SK-N-SH (cell line): ENCODE measurements at regions not wholly inside any gene's neighbourhood (a gene's known extent, or its start where the extent isn't known, plus 50 kb on each side); places are given as distances from the start of the nearest gene placed in this dataset.

Source experiments
- CTCF ChIA-PET: fragments of 300-600, 350-600 bp; formaldehyde crosslinking; extraction: SDS; loops from one replicate; lab custom pipeline; 2021; lab: Yijun Ruan, JAX
- POLR2A ChIA-PET: fragments of 350-600 bp; sonication (Branson Sonifier 250); formaldehyde crosslinking; extraction: SDS; loops from one replicate; lab custom pipeline; 2020; ENCODE audit warnings: antibody characterized with exemption, inconsistent platforms; lab: Yijun Ruan, JAX
- DNase-seq: peaks from one replicate; pipeline ENCODE4 v3.0.0; 2012
- H2AFZ ChIP-seq: fragments of 200-600 bp; sonication (generic); 2 replicates; pipeline ENCODE4 v1.8.1; 2016; ENCODE audit warnings: antibody characterized with exemption, mild to moderate bottlenecking, low read depth
- H3F3A ChIP-seq: fragments of 200-600 bp; sonication (generic); replicated peaks from 2 replicates; pipeline ENCODE3; 2016; ENCODE audit warnings: antibody characterized with exemption, mild to moderate bottlenecking; ENCODE audit not compliant: insufficient read depth
- H3K27ac ChIP-seq, 2 experiments: fragments of 200-500 bp in 1 of 2; fragments of 200-600 bp in 1 of 2; sonication (Bioruptor generic) in 1 of 2; sonication (generic), shearing (Covaris generic) in 1 of 2; 2 replicates each; pipeline versions ENCODE4 v1.5.1 to v1.6.1; 2014 to 2016; ENCODE audit warnings: low read depth in 2 of 2, inconsistent platforms in 1 of 2, low read length in 1 of 2, mild to moderate bottlenecking in 1 of 2, mixed read lengths in 1 of 2
- H3K27me3 ChIP-seq: fragments of 200-600 bp; sonication (generic), shearing (Covaris generic); 2 replicates; pipeline ENCODE4 v1.6.1; 2016; ENCODE audit warnings: mixed run types; ENCODE audit not compliant: insufficient read depth
- H3K36me3 ChIP-seq, 2 experiments: fragments of 200-500 bp in 1 of 2; fragments of 200-600 bp in 1 of 2; sonication (Bioruptor generic) in 1 of 2; sonication (generic) in 1 of 2; replicated peaks in 1 of 2; 2 replicates each; pipeline versions ENCODE3 to v1.5.1; 2014 to 2016; ENCODE audit warnings: low read length in 1 of 2, mild to moderate bottlenecking in 1 of 2; ENCODE audit not compliant: insufficient read depth in 2 of 2, control insufficient read depth in 1 of 2
- H3K4me1 ChIP-seq, 2 experiments: fragments of 200-500 bp in 1 of 2; fragments of 200-600 bp in 1 of 2; sonication (Bioruptor generic) in 1 of 2; sonication (generic), shearing (Covaris generic) in 1 of 2; 2 replicates each; pipeline versions ENCODE4 v1.5.1 to v1.6.1; 2014 to 2016; ENCODE audit warnings: low read depth in 1 of 2, low read length in 1 of 2, mixed run types in 1 of 2; ENCODE audit not compliant: insufficient read depth in 2 of 2, control insufficient read depth in 1 of 2
- H3K4me2 ChIP-seq: fragments of 200-600 bp; sonication (generic), shearing (Covaris generic); 2 replicates; pipeline ENCODE4 v1.6.1; 2017; ENCODE audit warnings: mixed run types
- H3K4me3 ChIP-seq, 2 experiments: fragments of 200-500 bp in 1 of 2; fragments of 200-600 bp in 1 of 2; sonication (Bioruptor generic) in 1 of 2; sonication (generic), shearing (Covaris generic) in 1 of 2; 2 replicates each; pipeline versions ENCODE4 v1.5.1 to v1.8.1; 2014 to 2016; ENCODE audit warnings: low read depth in 2 of 2, inconsistent platforms in 1 of 2, low read length in 1 of 2, mild to moderate bottlenecking in 1 of 2, mixed read lengths in 1 of 2, moderate library complexity in 1 of 2
- H3K79me2 ChIP-seq: fragments of 200-600 bp; sonication (generic); 2 replicates; pipeline ENCODE4 v1.8.1; 2017; ENCODE audit warnings: mild to moderate bottlenecking; ENCODE audit not compliant: insufficient read depth
- H3K9ac ChIP-seq: fragments of 200-600 bp; sonication (generic); 2 replicates; pipeline ENCODE4 v1.6.1; 2017; ENCODE audit warnings: mixed run types
- H3K9me2 ChIP-seq: fragments of 200-600 bp; sonication (generic); 2 replicates; pipeline ENCODE4 v1.6.1; 2017; ENCODE audit warnings: mixed run types
- H3K9me3 ChIP-seq: fragments of 200-600 bp; sonication (generic); 2 replicates; pipeline ENCODE4 v1.6.1; 2017; ENCODE audit warnings: mixed run types, mild to moderate bottlenecking, moderate library complexity
- H4K20me1 ChIP-seq: fragments of 200-600 bp; sonication (generic); 2 replicates; pipeline ENCODE4 v1.6.1; 2017; ENCODE audit warnings: mild to moderate bottlenecking, mixed run types; ENCODE audit not compliant: insufficient read depth
- CTCF ChIP-seq: fragments of 200-600 bp; sonication (generic); IDR thresholded peaks from 2 replicates; pipeline ENCODE4 v1.6.1; 2017; ENCODE audit warnings: antibody characterized with exemption, mild to moderate bottlenecking, moderate library complexity
- EZH2phosphoT487 ChIP-seq: fragments of 200-600 bp; sonication (generic); IDR thresholded peaks from 2 replicates; pipeline ENCODE4 v1.6.1; 2017; ENCODE audit warnings: low read depth, mixed run types, mild to moderate bottlenecking, antibody characterized with exemption, moderate library complexity, borderline replicate concordance
- FOSL2 ChIP-seq: IDR thresholded peaks from 2 replicates; pipeline ENCODE4 v1.4.0; 2012; ENCODE audit warnings: low read depth, mild to moderate bottlenecking, moderate library complexity, borderline replicate concordance
- FOXJ3 ChIP-seq: sonication (generic); formaldehyde crosslinking; IDR thresholded peaks from 2 replicates; pipeline ENCODE4 v1.5.1; 2020; ENCODE audit warnings: mild to moderate bottlenecking, missing genetic modification reagents
- FOXM1 ChIP-seq: IDR thresholded peaks from 2 replicates; pipeline ENCODE4 v1.4.0; 2012; ENCODE audit warnings: low read depth, mild to moderate bottlenecking
- GABPA ChIP-seq: IDR thresholded peaks from 2 replicates; pipeline ENCODE4 v1.4.0; 2012; ENCODE audit warnings: low read depth, mild to moderate bottlenecking
- JUND ChIP-seq: IDR thresholded peaks from 2 replicates; pipeline ENCODE4 v1.4.0; 2012
- MXI1 ChIP-seq: IDR thresholded peaks from 2 replicates; pipeline ENCODE4 v1.6.1; 2012; ENCODE audit warnings: mild to moderate bottlenecking, low read depth, low read length, improper control_type of control experiment
- NFIC ChIP-seq: IDR thresholded peaks from 2 replicates; pipeline ENCODE4 v1.4.0; 2012; ENCODE audit warnings: borderline replicate concordance
- NRF1 ChIP-seq: IDR thresholded peaks from 2 replicates; pipeline ENCODE4 v1.6.1; 2012; ENCODE audit warnings: low read depth, mild to moderate bottlenecking, low read length
- PBX3 ChIP-seq: IDR thresholded peaks from 2 replicates; pipeline ENCODE4; 2012
- RAD21 ChIP-seq: IDR thresholded peaks from 2 replicates; pipeline ENCODE4 v1.6.1; 2012; ENCODE audit warnings: mild to moderate bottlenecking, low read length
- RCOR1 ChIP-seq: fragments of 150-350 bp; IDR thresholded peaks from 2 replicates; pipeline ENCODE4 v1.6.1; 2017; ENCODE audit warnings: antibody characterized with exemption, low read length
- RFX5 ChIP-seq: IDR thresholded peaks from 2 replicates; pipeline ENCODE4 v1.6.1; 2012; ENCODE audit warnings: mild to moderate bottlenecking, improper control_type of control experiment, low read length
- SMC3 ChIP-seq: IDR thresholded peaks from 2 replicates; pipeline ENCODE4 v1.6.1; 2012; ENCODE audit warnings: low read depth, low read length, improper control_type of control experiment
- TAF1 ChIP-seq: IDR thresholded peaks from 2 replicates; pipeline ENCODE4 v1.6.1; 2012; ENCODE audit warnings: low read depth, mild to moderate bottlenecking, low read length, moderate library complexity, borderline replicate concordance
- TEAD4 ChIP-seq: IDR thresholded peaks from 2 replicates; pipeline ENCODE4 v1.4.0; 2012; ENCODE audit warnings: mild to moderate bottlenecking, borderline replicate concordance; ENCODE audit not compliant: insufficient read depth
- WGBS: methylation state at CpG from one replicate; pipeline ENCODE4 v1.1.6; 2017; ENCODE audit warnings: low lambda C conversion rate; 5-methylcytosine and 5-hydroxymethylcytosine counted together
- TF ChIP-seq, protein P1 (sequence below): fragments of 150-350 bp; IDR thresholded peaks from 2 replicates; pipeline ENCODE4 v1.6.1; 2016; ENCODE audit warnings: mild to moderate bottlenecking, low read depth, low read length
- TF ChIP-seq, protein P2 (sequence below): IDR thresholded peaks from 2 replicates; pipeline ENCODE4 v1.4.0; 2012; ENCODE audit warnings: low read depth, borderline replicate concordance

DNA sequence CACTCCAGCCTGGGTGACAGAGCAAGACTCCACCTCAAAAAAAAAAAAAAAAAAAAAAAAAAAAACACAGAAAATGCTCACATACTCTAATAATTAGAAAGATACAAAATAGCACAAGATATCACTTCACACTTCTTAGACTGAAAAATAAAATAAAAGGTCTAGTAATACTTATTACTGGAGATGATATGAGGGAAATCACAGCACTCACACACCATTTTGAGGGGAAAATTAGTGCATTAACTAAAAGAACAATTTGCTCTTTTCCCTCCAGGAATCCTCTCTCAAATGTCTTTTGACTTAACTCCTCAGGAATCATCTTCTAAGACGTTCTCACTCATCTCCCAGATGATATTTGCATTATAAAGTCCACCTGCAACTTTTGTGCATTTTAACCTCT lies 697.9 kb upstream of the SOX9 start:
- DNase-seq = no peak
- H3K36me3 ChIP-seq = no peaks in the 10 kb centered on the region
- no peak overlapping the region for H3K9ac ChIP-seq
- peaks cover 10 to 14% of the 10 kb centered on the region in 2 experiments for H3K4me1 ChIP-seq
- H3K27ac ChIP-seq = no peak overlapping the region
- TF ChIP-seq PBX3 = no peak
- no peak for TF ChIP-seq SMC3
- no peak for TF ChIP-seq EZH2phosphoT487
- no peak for TF ChIP-seq RFX5
- TF ChIP-seq, protein P1, sequence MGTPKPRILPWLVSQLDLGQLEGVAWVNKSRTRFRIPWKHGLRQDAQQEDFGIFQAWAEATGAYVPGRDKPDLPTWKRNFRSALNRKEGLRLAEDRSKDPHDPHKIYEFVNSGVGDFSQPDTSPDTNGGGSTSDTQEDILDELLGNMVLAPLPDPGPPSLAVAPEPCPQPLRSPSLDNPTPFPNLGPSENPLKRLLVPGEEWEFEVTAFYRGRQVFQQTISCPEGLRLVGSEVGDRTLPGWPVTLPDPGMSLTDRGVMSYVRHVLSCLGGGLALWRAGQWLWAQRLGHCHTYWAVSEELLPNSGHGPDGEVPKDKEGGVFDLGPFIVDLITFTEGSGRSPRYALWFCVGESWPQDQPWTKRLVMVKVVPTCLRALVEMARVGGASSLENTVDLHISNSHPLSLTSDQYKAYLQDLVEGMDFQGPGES = no peak
- TF ChIP-seq GABPA = no peak
- TF ChIP-seq TAF1 = no peak
- no peaks in the 10 kb centered on the region for H4K20me1 ChIP-seq
- peaks cover 12% of the 10 kb centered on the region for H3F3A ChIP-seq
- no peaks in the 10 kb centered on the region for H3K9me2 ChIP-seq
- ChIA-PET POLR2A (no interaction called here), CTCF (no interaction called here)
- no peak overlapping the region for H2AFZ ChIP-seq
- H3K27me3 ChIP-seq = no peaks in the 10 kb centered on the region
- H3K79me2 ChIP-seq = no peaks in the 10 kb centered on the region
- no peak overlapping the region for H3K4me2 ChIP-seq
- 81% methylated on average over 1 of the region's 1 CpG for whole genome bisulfite sequencing
- no peak overlapping the region for H3K4me3 ChIP-seq
- H3K9me3 ChIP-seq = 0 out of 2 replicates have a peak, but pooled peaks cover 7% of the 10 kb centered on the region

- Histone ChIP-seq H3K9me3 (0 out of 2 replicates have a peak, but pooled peaks cover 11% of the 10 kb centered on the region), H3K4me1 (peaks cover 10 to 14% of the 10 kb centered on the region in 2 experiments), H4K20me1 (no peaks in the 10 kb centered on the region), H3K36me3 (no peaks in the 10 kb centered on the region), H3K9ac (no peak overlapping the region), H3K4me2 (peak overlapping the region; percentile 4; the same call in 1 of the 2 replicates), H3K27ac (peak overlapping the region; percentile 19 to 37; a peak in 1 of 4 replicates), H2AFZ (0 out of 2 replicates have a peak overlapping the region, but pooled peaks have one; percentile 10), H3K79me2 (no peaks in the 10 kb centered on the region), H3K4me3 (no peak overlapping the region), H3F3A (peaks cover 9% of the 10 kb centered on the region), H3K9me2 (no peaks in the 10 kb centered on the region), H3K27me3 (no peaks in the 10 kb centered on the region)
- ChIA-PET POLR2A (no interaction called here), CTCF (interaction anchor here (0.6 to 1.3 kb wide), 3 partner anchors 17 to 1133 kb away, joined by 3 to 4 read pairs (median 3); no protein-coding TSS in a partner anchor)
- whole genome bisulfite sequencing = 42% methylated on average over 5 of the region's 5 CpGs
- no peak for DNase-seq
- TF ChIP-seq NRF1 (no peak), RCOR1 (no peak), FOSL2 (peak; percentile 74; the same call in 1 of the 2 replicates), FOXJ3 (CRISPR knock-in tag) (no peak), NFIC (peak; percentile 55; the same call in 1 of the 2 replicates), JUND (peak; percentile 84), MXI1 (no peak), TEAD4 (peak; percentile 77; the same call in 1 of the 2 replicates), FOXM1 (peak; percentile 72; the same call in 1 of the 2 replicates), RAD21 (no peak), SMC3 (no peak), CTCF (peak; percentile 16; the same call in 1 of the 2 replicates)
- TF ChIP-seq, protein P2, sequence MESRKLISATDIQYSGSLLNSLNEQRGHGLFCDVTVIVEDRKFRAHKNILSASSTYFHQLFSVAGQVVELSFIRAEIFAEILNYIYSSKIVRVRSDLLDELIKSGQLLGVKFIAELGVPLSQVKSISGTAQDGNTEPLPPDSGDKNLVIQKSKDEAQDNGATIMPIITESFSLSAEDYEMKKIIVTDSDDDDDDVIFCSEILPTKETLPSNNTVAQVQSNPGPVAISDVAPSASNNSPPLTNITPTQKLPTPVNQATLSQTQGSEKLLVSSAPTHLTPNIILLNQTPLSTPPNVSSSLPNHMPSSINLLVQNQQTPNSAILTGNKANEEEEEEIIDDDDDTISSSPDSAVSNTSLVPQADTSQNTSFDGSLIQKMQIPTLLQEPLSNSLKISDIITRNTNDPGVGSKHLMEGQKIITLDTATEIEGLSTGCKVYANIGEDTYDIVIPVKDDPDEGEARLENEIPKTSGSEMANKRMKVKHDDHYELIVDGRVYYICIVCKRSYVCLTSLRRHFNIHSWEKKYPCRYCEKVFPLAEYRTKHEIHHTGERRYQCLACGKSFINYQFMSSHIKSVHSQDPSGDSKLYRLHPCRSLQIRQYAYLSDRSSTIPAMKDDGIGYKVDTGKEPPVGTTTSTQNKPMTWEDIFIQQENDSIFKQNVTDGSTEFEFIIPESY = peak; percentile 60; the same call in 1 of the 2 replicates
Observed at GRCh38 chr17:71423871-71424546, 696.8 kb upstream of the SOX9 start.
